Activated CD4-positive, alpha-beta T cell treated with anti-CD3 and anti-CD28 coated beads, Interleukin-2, amount 50 U/mL, for 48 hours (primary cell): ENCODE measurements at regions not wholly inside any gene's neighbourhood (a gene's known extent, or its start where the extent isn't known, plus 50 kb on each side); places are given as distances from the start of the nearest gene placed in this dataset.
"Not testable (repeated sequence)": the region's sequence is repeated elsewhere in the genome, so short reads cannot be mapped to it uniquely, and the experiment has no call there.

Experiments
- DNase-seq, 2 experiments: peaks; one replicate each; pipeline ENCODE4 v3.0.0-alpha.2; 2020

GRCh38 chr4:59630235-59630634, 1569.9 kb upstream of the ADGRL3 start:
- no peak for DNase-seq

GRCh38 chr4:59630922-59631321, 1569.2 kb upstream of the ADGRL3 start:
- DNase-seq, result no peak

DNA sequence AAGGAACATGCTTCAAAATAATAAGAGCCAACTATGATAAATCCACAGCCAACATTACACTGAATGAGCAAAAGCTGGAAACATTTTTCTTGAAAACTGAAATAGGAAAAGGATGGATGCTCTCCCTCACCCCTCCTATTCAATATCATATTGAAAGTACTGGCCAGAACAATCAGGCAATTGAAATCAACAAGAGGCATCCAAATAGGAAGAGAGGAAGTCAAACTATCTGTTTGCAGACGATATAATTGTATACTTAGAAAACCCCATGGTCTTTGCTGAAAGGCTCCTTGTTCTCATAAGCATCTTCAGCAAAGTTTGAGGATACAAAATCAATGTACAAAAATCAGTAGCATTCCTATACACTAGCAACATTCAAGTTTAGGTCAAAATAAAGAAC, 1562.5 kb upstream of the ADGRL3 start:
- DNase-seq, result no peak

DNA sequence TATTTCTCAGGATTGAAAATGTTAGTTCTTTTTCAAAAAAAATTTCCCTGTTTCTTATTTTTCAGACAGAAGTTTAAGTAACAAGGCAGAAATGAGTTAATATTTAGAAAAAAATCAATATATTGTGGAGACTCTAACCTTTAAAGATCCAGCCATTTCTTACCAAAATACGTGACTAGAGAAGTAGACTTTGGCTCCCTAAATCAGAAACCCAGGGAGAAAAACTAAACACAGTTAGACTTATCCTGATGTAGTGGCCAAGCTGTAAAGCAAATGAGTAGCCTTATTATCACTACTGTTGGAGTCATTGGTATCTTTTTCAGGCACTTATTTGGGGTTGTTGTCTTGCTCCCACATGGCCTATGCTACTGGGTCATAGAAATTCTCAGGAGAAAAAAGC, 1556.4 kb upstream of the ADGRL3 start:
- DNase-seq, result no peak

DNA sequence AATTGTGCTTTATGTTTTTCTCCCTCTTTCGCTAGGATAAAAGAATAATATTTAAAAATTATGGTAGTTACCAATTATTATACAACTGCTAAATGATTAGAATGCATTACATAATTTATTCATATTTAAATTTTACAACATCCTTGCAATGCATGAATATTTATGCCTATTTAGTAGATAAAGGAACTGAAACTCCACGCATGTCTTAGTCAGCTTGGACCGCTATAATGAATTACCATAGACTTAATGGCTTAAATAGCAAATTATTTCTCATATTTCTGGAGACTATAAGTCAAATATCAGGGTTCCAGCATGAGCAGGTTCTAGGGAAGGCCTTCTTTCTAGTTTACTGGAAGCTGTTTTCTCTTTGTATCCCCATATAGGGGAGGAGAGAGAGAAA, 1555.4 kb upstream of the ADGRL3 start:
- no peak for DNase-seq

GRCh38 chr4:59646082-59646481, 1554.0 kb upstream of the ADGRL3 start:
- DNase-seq, result no peak

DNA sequence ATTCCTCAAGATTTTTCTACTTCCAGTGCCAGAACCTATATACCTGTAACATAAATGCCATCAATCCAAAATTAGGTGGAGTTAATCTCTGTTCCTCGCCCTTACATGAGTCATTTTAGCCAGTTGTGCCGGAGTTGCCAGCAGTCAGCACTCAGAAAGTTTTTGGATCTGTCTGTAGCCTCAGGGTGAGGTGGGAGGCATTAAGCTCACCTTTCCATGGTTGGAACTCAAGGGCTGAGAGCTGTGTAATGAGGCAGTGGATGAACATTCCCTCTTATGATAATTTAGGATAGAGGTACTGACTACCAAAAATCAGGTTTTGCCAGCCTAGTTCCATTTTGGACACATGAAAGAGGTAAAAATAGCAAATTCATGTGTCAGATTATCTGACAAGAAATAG, 1553.1 kb upstream of the ADGRL3 start:
- no peak for DNase-seq

- no peak for DNase-seq
Measured at GRCh38 chr4:59647500-59647899, 1552.6 kb upstream of the ADGRL3 start.

DNA sequence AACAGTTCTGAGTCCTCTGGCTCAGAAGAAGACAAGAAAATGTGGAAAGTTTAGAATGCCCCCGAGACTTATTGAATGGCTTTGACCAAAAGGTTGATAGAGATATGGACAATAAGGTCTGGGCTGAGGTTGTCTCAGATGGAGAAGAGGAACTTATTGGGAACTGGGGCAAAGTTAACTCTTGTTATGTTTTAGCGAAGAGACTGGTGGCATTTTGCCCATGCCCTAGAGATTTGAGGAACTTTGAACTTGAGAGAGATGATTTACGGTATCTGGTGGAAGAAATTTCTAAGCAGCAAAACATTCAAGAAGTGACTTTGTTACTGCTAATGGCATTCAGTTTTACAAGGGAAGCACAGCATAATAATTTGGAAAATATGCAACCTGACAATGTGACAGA, 1549.3 kb upstream of the ADGRL3 start:
- no peak for DNase-seq

DNA sequence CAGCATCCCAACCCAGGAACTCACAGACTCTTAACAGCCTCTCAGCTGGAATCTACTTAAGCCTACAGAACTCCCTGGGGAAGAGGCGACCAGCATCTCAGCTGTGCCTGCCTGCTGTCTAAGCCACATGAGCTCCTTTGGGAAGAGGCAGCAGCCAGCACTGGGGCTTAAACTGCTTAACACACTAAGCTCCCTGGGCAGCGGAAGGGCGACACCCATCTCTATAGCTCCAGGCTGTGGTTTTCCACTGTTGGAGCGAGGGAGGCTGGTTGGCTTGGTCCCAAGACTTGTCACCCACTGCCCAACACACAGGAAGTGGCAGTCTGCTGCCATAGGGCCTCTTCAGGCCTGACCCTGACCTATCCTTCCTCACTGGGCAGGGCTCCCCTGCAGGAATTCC, 1544.1 kb upstream of the ADGRL3 start:
- DNase-seq, result no peak

- no peak for DNase-seq
Measured at GRCh38 chr4:59664771-59665170, 1535.4 kb upstream of the ADGRL3 start.

DNA sequence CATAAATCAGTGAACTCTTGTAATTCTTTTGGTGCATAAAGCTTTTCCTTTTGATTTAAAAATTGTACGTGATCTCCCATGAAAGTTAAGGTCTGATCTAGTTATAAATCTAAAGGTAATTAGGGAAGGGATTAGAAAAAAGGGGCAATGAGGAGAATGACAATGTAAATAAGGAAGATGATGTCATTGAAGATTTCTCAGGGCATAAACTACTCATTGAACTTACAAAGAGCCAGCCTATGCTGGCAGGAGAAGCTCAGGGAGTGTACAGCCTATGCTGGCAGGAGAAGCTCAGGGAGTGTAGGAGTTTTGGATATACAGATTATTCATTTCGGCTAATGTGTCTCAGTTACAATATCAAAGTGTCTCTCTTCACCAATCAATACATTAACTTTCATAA, 1533.5 kb upstream of the ADGRL3 start:
- no peak for DNase-seq

DNA sequence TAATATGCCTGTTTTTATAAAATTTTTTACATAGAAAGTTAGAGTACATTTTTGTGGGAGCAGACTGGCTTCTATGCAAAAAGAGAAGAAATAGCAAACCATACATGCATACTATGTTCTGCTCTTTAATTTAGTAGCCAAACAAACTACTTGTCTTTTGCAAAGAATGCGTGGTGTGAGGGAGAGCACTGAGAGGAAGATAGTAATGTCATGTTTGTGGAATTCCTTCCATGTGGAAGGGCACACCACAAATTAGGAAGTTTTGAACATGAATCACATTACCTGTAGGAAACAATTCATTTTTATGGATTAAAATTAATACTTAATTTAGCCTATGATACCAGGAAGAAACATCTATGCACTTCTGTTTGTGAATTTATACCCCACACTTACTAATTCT, 1529.1 kb upstream of the ADGRL3 start:
- DNase-seq, result no peak

- DNase-seq, result no peak
Measured at GRCh38 chr4:59676389-59676788, 1523.7 kb upstream of the ADGRL3 start.

DNA sequence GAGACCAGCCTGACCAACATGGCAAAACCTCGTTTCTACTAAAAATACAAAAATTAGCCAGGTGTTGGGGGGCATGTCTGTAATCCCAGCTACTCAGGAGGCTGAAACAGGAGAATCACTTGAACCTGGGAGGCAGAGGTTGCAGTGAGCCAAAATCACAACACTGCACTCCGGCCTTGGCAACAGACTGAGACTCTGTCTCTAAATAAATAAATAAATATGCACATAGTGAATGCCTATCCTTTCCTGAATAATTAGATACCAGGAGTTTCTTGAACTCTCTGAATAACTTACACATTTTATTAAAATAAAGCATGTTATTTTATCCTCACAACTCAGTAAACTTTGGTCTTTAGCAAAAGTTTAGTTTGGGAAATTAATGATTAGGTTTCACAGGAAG, 1523.1 kb upstream of the ADGRL3 start:
- DNase-seq, result not testable (repeated sequence)

- DNase-seq, result no peak
Measured at GRCh38 chr4:59685626-59686025, 1514.5 kb upstream of the ADGRL3 start.

DNA sequence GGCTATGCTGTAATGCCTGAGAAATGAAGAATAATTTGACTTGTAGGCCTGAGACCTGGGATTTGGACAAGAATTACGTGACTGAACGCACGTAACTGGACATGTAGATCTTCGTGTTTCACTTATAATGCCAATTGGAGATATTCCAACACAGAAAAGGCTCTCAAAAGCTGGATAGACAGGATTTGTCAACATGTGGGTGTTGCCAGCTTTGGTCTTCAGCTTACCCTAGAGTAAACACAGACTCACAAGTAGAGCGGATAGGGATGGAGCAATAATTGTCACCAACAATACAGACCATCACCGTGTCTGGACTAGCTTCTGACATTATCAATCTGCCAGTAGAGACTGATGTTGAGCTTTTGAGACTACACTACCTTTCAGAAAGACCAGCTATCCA, 1511.0 kb upstream of the ADGRL3 start:
- DNase-seq, result no peak

DNA sequence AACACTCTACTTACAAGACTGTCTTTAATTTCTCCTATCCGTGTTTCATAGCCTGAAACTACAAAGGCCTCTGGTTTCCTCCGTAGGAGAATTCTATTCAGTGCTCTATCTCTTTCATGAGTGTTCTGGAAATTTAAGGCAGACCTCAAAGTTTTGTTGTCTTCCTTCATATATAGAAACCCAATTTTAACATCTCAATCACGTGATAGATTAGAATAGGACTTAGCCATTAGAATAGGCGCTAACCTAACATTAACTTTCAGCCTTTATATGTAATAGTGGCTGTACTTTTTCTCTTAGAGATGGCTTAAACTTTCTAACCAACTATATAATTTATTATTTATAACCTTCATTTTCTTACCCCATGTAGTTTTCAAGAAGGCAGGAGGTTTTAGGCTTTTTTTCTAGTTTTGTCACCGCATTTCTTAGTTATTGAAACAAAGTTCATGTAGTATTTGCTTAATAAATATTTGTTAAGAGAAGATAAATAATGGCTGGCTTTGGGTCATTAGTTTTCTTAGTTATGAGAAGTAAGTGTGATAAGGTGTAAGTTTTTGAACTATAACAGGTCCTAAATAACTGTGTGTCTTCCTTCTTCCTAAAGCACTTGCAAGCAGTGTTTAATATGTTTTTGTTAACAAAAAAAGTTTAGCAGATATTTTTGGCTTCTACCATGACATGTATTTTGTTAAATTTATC, 1504.6 kb upstream of the ADGRL3 start:
- no peak for DNase-seq

- no peak for DNase-seq
Measured at GRCh38 chr4:59698041-59698440, 1502.1 kb upstream of the ADGRL3 start.

DNA sequence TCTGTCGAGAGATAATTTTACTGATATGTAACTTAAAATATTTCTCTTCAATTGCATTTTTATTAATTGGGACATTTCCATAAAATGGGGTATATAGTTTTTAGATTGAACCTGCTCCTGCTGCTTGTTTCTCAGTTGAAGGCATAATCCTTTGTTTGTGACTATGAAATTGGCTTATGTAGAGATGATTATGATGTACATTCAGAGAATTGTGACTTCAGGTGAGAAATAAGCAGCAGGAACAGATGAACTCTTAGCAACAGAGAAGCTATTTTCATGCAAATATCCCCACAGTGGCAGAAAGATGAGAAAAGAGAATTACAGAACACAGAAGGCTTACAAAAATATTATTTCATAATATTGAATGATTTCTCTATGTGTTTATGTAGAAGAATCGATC, 1499.5 kb upstream of the ADGRL3 start:
- DNase-seq, result no peak

DNA sequence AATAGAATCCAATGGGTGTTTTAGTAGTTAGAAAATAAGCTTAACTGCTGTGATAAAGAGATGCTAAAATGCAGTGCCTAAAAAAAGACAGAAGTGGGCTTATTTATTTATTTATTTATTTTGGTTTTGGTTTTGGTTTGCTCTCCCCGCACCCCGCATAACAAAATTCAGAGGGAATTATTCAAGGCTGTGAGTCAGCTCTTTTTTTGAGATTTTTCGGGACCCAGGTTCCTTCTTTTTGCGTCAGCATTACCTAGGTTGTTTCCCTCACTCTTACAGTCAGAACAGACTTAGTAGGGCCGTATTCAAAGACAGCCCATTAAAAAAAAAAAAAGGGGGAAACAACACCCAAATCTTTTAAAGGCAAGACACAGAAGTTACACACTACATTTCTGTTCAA, 1495.5 kb upstream of the ADGRL3 start:
- DNase-seq, result no peak

- no peak for DNase-seq
Measured at GRCh38 chr4:59712470-59712869, 1487.7 kb upstream of the ADGRL3 start.

GRCh38 chr4:59724286-59724685, 1475.8 kb upstream of the ADGRL3 start:
- DNase-seq, result not testable (repeated sequence)

DNA sequence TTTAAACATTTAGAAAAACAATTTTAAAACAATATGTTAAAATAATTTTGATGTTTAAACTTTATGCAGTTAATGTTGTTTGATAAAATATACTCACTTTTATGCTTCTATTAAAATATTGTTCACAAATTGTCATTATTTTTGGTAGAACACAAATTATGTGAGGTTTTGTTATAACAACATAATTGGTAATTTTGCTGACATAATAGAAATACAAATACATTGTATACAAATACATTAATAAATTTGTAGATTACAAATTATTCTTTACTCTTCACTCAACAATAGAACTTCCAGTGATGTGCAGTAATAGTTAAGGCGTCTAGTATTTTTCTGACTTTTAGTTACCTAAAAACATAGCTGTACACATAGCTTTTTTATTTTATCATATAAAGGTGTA, 1472.4 kb upstream of the ADGRL3 start:
- DNase-seq, result no peak

GRCh38 chr4:59728496-59728895, 1471.6 kb upstream of the ADGRL3 start:
- DNase-seq, result no peak

DNA sequence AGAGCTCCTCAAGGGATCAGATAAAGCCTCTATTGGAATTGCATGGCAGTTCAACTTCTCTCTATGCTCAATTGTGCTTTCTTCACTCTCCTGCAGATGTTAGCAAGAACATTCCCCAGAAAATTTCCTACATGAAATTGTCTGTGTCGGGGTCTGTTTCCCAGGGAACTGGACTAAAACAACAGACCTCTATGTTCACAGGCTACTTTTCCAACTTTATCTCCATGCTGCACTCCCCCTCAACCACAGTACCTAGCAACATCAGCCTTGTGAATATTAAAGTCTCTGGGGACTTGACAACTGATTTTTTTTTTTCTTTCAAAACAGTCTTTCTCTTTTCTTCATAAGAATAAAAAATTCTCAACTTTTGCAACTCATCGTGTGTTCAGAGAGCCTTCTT, 1470.8 kb upstream of the ADGRL3 start:
- no peak for DNase-seq
